ENCODE measurements at regions not wholly inside any gene's neighbourhood (a gene's known extent, or its start where the extent isn't known, plus 50 kb on each side); places are given as distances from the start of the nearest gene placed in this dataset.

GRCh38 chr4:100299046-100299840 lies 109.0 kb upstream of the DDIT4L start:
- H2AFZ ChIP-seq (ENCODE audit: low read length), result no peak overlapping the region
- no peak overlapping the region for H3K27ac ChIP-seq (ENCODE audit: low read depth, low read length, poor library complexity, severe bottlenecking)

GRCh38 chr4:100295792-100296191 lies 105.5 kb upstream of the DDIT4L start:
- Histone ChIP-seq H3K79me2 (ENCODE audit: insufficient read depth, low read length) (no peaks in the 10 kb centered on the region), H3K4me2 (ENCODE audit: low read length) (no peak overlapping the region), H3K9me2 (ENCODE audit: low read depth, low read length) (no peaks in the 10 kb centered on the region), H4K20me1 (ENCODE audit: insufficient read depth, low read length) (no peaks in the 10 kb centered on the region), H3K27ac (ENCODE audit: low read depth, low read length, poor library complexity, severe bottlenecking) (no peak overlapping the region), H3K4me3 (ENCODE audit: low read depth, low read length, poor library complexity, severe bottlenecking) (no peak overlapping the region), H3K36me3 (ENCODE audit: insufficient read depth, low read length) (no peaks in the 10 kb centered on the region), H3K4me1 (ENCODE audit: insufficient read depth, low read length, severe bottlenecking) (no peaks in the 10 kb centered on the region), H3K9ac (ENCODE audit: low read length) (no peak overlapping the region), H3F3A (ENCODE audit: insufficient read depth, low read length) (no peaks in the 10 kb centered on the region), H3K9me3 (ENCODE audit: low read length) (no peaks in the 10 kb centered on the region), H3K27me3 (ENCODE audit: insufficient read depth, low read length) (no peaks in the 10 kb centered on the region), H2AFZ (ENCODE audit: low read length) (no peak overlapping the region)
- TF ChIP-seq CTCF (IDR thresholded peaks at IDR 0.05; ENCODE audit: low read length) (no peak), EZH2 (IDR thresholded peaks at IDR 0.05; ENCODE audit: borderline replicate concordance, low read length) (no peak)

More at GRCh38 chr4:100299046-100299840, 109.0 kb upstream of the DDIT4L start:
- Histone ChIP-seq H3K27me3 (ENCODE audit: insufficient read depth, low read length) (no peaks in the 10 kb centered on the region), H3K9me2 (ENCODE audit: low read depth, low read length) (no peaks in the 10 kb centered on the region), H3K36me3 (ENCODE audit: insufficient read depth, low read length) (no peaks in the 10 kb centered on the region), H3K9ac (ENCODE audit: low read length) (no peak overlapping the region), H3K4me3 (ENCODE audit: low read depth, low read length, poor library complexity, severe bottlenecking) (no peak overlapping the region), H3K9me3 (ENCODE audit: low read length) (no peaks in the 10 kb centered on the region), H3K79me2 (ENCODE audit: insufficient read depth, low read length) (no peaks in the 10 kb centered on the region), H4K20me1 (ENCODE audit: insufficient read depth, low read length) (no peaks in the 10 kb centered on the region), H3F3A (ENCODE audit: insufficient read depth, low read length) (no peaks in the 10 kb centered on the region), H3K4me2 (ENCODE audit: low read length) (no peak overlapping the region), H3K4me1 (ENCODE audit: insufficient read depth, low read length, severe bottlenecking) (no peaks in the 10 kb centered on the region)
- TF ChIP-seq CTCF (IDR thresholded peaks at IDR 0.05; ENCODE audit: low read length) (no peak), EZH2 (IDR thresholded peaks at IDR 0.05; ENCODE audit: borderline replicate concordance, low read length) (no peak)

GRCh38 chr4:100294356-100294755 lies 104.1 kb upstream of the DDIT4L start:
- no peaks in the 10 kb centered on the region for H3K9me2 ChIP-seq (ENCODE audit: low read depth, low read length)
- no peak overlapping the region for H3K9ac ChIP-seq (ENCODE audit: low read length)
- no peaks in the 10 kb centered on the region for H3K36me3 ChIP-seq (ENCODE audit: insufficient read depth, low read length)
- H2AFZ ChIP-seq (ENCODE audit: low read length), result no peak overlapping the region
- H3K79me2 ChIP-seq (ENCODE audit: insufficient read depth, low read length), result no peaks in the 10 kb centered on the region
- H3K4me3 ChIP-seq (ENCODE audit: low read depth, low read length, poor library complexity, severe bottlenecking), result no peak overlapping the region
- no peak overlapping the region for H3K27ac ChIP-seq (ENCODE audit: low read depth, low read length, poor library complexity, severe bottlenecking)
- no peaks in the 10 kb centered on the region for H3K9me3 ChIP-seq (ENCODE audit: low read length)
- no peaks in the 10 kb centered on the region for H4K20me1 ChIP-seq (ENCODE audit: insufficient read depth, low read length)
- H3F3A ChIP-seq (ENCODE audit: insufficient read depth, low read length), result no peaks in the 10 kb centered on the region
- no peaks in the 10 kb centered on the region for H3K27me3 ChIP-seq (ENCODE audit: insufficient read depth, low read length)
- H3K4me1 ChIP-seq (ENCODE audit: insufficient read depth, low read length, severe bottlenecking), result no peaks in the 10 kb centered on the region
- H3K4me2 ChIP-seq (ENCODE audit: low read length), result no peak overlapping the region
- TF ChIP-seq EZH2 (IDR thresholded peaks at IDR 0.05; ENCODE audit: borderline replicate concordance, low read length) (no peak), CTCF (IDR thresholded peaks at IDR 0.05; ENCODE audit: low read length) (no peak)
